ENCODE measurements at regions not wholly inside any gene's neighbourhood (a gene's known extent, or its start where the extent isn't known, plus 50 kb on each side); places are given as distances from the start of the nearest gene placed in this dataset.

GRCh38 chr11:21877151-21877550 is 315.7 kb upstream of the ANO5 start:
- no peak for TF ChIP-seq SP2 (CRISPR knock-in tag; IDR thresholded peaks at IDR 0.05)
- TF ChIP-seq ZBTB49 (CRISPR knock-in tag; IDR thresholded peaks at IDR 0.05; ENCODE audit: borderline replicate concordance), result no peak
- no peak for TF ChIP-seq ETV5 (CRISPR knock-in tag; IDR thresholded peaks at IDR 0.05; ENCODE audit: borderline replicate concordance)
- no peak for TF ChIP-seq MTERF4 (CRISPR knock-in tag; IDR thresholded peaks at IDR 0.05)
- no peak for TF ChIP-seq CTCF (CRISPR knock-in tag; IDR thresholded peaks at IDR 0.05)
- no peak for TF ChIP-seq SP1 (IDR thresholded peaks at IDR 0.05)
- no peak for TF ChIP-seq SP1 (CRISPR knock-in tag; IDR thresholded peaks at IDR 0.05)
- TF ChIP-seq E2F1 (CRISPR knock-in tag; IDR thresholded peaks at IDR 0.05), result no peak
- no peak for TF ChIP-seq RERE (CRISPR knock-in tag; IDR thresholded peaks at IDR 0.05; ENCODE audit: low read depth)
- TF ChIP-seq ZBTB1 (CRISPR knock-in tag; IDR thresholded peaks at IDR 0.05; ENCODE audit: borderline replicate concordance), result no peak
- no peak for TF ChIP-seq NR1H2 (CRISPR knock-in tag; IDR thresholded peaks at IDR 0.05; ENCODE audit: borderline replicate concordance, low read depth)
